HG02981 (cell line): ENCODE measurements at regions not wholly inside any gene's neighbourhood (a gene's known extent, or its start where the extent isn't known, plus 50 kb on each side); places are given as distances from the start of the nearest gene placed in this dataset.

Experiments
- ATAC-seq: cut with Tn5 transposase; IDR thresholded peaks from one replicate; pipeline ENCODE4 v1.9.1; 2021; ENCODE audit warnings: mild to moderate bottlenecking, moderate library complexity; ENCODE audit not compliant: unreplicated experiment

- no peak for ATAC-seq
Measured at GRCh38 chr13:84686458-84686857, 804.2 kb upstream of the SLITRK1 start.

- ATAC-seq = no peak
Measured at GRCh38 chr13:84684804-84685203, 802.5 kb upstream of the SLITRK1 start.

- ATAC-seq = no peak
Measured at GRCh38 chr13:84684048-84684662, 801.9 kb upstream of the SLITRK1 start.

- no peak for ATAC-seq
Measured at GRCh38 chr13:84683448-84683847, 801.2 kb upstream of the SLITRK1 start.

- no peak for ATAC-seq
Measured at GRCh38 chr13:84677836-84678235, 795.6 kb upstream of the SLITRK1 start.

- ATAC-seq = no peak
Measured at GRCh38 chr13:84672616-84673015, 790.3 kb upstream of the SLITRK1 start.

- ATAC-seq = no peak
Measured at GRCh38 chr13:84670245-84670644, 788.0 kb upstream of the SLITRK1 start.

- no peak for ATAC-seq
Measured at GRCh38 chr13:84668637-84669036, 786.4 kb upstream of the SLITRK1 start.

GRCh38 chr13:84662491-84662890 is 780.2 kb upstream of the SLITRK1 start:
- ATAC-seq = no peak

GRCh38 chr13:84661718-84662117 is 779.4 kb upstream of the SLITRK1 start:
- ATAC-seq = no peak

GRCh38 chr13:84659359-84659661 is 777.0 kb upstream of the SLITRK1 start:
- no peak for ATAC-seq

GRCh38 chr13:84658491-84659358 is 776.5 kb upstream of the SLITRK1 start:
- ATAC-seq = no peak

- ATAC-seq = no peak
Measured at GRCh38 chr13:84655677-84656076, 773.4 kb upstream of the SLITRK1 start.

GRCh38 chr13:84654654-84655275 is 772.5 kb upstream of the SLITRK1 start:
- ATAC-seq = peak; percentile 57

GRCh38 chr13:84653915-84654534 is 771.8 kb upstream of the SLITRK1 start:
- no peak for ATAC-seq

GRCh38 chr13:84651705-84652104 is 769.4 kb upstream of the SLITRK1 start:
- no peak for ATAC-seq

- no peak for ATAC-seq
Measured at GRCh38 chr13:84651288-84651687, 769.0 kb upstream of the SLITRK1 start.

GRCh38 chr13:84649853-84650252 is 767.6 kb upstream of the SLITRK1 start:
- ATAC-seq = no peak

GRCh38 chr13:84648069-84648640 is 765.9 kb upstream of the SLITRK1 start:
- ATAC-seq = no peak

GRCh38 chr13:84646957-84647356 is 764.7 kb upstream of the SLITRK1 start:
- no peak for ATAC-seq
